ENCODE measurements at regions not wholly inside any gene's neighbourhood (a gene's known extent, or its start where the extent isn't known, plus 50 kb on each side); places are given as distances from the start of the nearest gene placed in this dataset.

- Histone ChIP-seq H3K9ac (ENCODE audit: low read length) (no peak overlapping the region), H3K4me2 (replicated peaks; ENCODE audit: low read depth, low read length, poor library complexity, severe bottlenecking) (no peak overlapping the region), H3K9me3 (ENCODE audit: control extremely low read depth in 1 of 3, control insufficient read depth in 2 of 3, insufficient read depth in 1 of 3, low read length in 2 of 3) (no peaks in the 10 kb centered on the region), H4K20me1 (ENCODE audit: control insufficient read depth, insufficient read depth, low read length, poor library complexity, severe bottlenecking) (no peaks in the 10 kb centered on the region), H3K4me1 (ENCODE audit: control insufficient read depth in 2 of 2, insufficient read depth in 2 of 2, low read length in 2 of 2) (no peaks in the 10 kb centered on the region), H3K27me3 (replicated peaks in 1 of 4; ENCODE audit: control extremely low read depth in 1 of 4, control insufficient read depth in 3 of 4, insufficient read depth in 4 of 4, low read length in 3 of 4) (no peaks in the 10 kb centered on the region), H3K4me3 (ENCODE audit: control extremely low read depth in 1 of 5, extremely low read depth in 1 of 5, insufficient read depth in 1 of 5, low read depth in 2 of 5, low read length in 4 of 5) (no peak overlapping the region), H3K79me2 (ENCODE audit: control insufficient read depth, insufficient read depth, low read length) (no peaks in the 10 kb centered on the region), H3K36me3 (replicated peaks in 1 of 2; ENCODE audit: control extremely low read depth in 1 of 2, control insufficient read depth in 1 of 2, extremely low read depth in 1 of 2, insufficient read depth in 2 of 2, low read length in 1 of 2) (no peaks in the 10 kb centered on the region), H3K27ac (ENCODE audit: low read length in 2 of 2) (no peak overlapping the region), H2AFZ (ENCODE audit: insufficient read depth, low read depth, low read length, poor library complexity, severe bottlenecking) (no peak overlapping the region)
- 92% methylated on average over 1 of the region's 4 CpGs for WGBS (ENCODE audit: insufficient coverage)
- Mint-ChIP-seq H3K27ac (no peak overlapping the region), H3K9me3 (ENCODE audit: insufficient read depth) (no peaks in the 10 kb centered on the region), H3K4me1 (no peaks in the 10 kb centered on the region), H3K4me3 (no peak overlapping the region), H3K27me3 (no peaks in the 10 kb centered on the region)
- POLR2A ChIA-PET: no interaction called here
- ATAC-seq (ENCODE audit: low read depth) (no peak), DNase-seq (no peak)
- intact Hi-C loops (cut with micrococcal nuclease): no loop called here
- CTCF ChIA-PET: no interaction called here
- TF ChIP-seq EZH2 (IDR thresholded peaks at IDR 0.05; ENCODE audit: borderline replicate concordance, insufficient read depth, low read depth, low read length, poor library complexity, severe bottlenecking): no peak
- TF ChIP-seq, protein P1, sequence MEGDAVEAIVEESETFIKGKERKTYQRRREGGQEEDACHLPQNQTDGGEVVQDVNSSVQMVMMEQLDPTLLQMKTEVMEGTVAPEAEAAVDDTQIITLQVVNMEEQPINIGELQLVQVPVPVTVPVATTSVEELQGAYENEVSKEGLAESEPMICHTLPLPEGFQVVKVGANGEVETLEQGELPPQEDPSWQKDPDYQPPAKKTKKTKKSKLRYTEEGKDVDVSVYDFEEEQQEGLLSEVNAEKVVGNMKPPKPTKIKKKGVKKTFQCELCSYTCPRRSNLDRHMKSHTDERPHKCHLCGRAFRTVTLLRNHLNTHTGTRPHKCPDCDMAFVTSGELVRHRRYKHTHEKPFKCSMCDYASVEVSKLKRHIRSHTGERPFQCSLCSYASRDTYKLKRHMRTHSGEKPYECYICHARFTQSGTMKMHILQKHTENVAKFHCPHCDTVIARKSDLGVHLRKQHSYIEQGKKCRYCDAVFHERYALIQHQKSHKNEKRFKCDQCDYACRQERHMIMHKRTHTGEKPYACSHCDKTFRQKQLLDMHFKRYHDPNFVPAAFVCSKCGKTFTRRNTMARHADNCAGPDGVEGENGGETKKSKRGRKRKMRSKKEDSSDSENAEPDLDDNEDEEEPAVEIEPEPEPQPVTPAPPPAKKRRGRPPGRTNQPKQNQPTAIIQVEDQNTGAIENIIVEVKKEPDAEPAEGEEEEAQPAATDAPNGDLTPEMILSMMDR (IDR thresholded peaks at IDR 0.05): no peak
Observed at GRCh38 chr2:215659650-215660049, 223.8 kb upstream of the FN1 start.

DNA sequence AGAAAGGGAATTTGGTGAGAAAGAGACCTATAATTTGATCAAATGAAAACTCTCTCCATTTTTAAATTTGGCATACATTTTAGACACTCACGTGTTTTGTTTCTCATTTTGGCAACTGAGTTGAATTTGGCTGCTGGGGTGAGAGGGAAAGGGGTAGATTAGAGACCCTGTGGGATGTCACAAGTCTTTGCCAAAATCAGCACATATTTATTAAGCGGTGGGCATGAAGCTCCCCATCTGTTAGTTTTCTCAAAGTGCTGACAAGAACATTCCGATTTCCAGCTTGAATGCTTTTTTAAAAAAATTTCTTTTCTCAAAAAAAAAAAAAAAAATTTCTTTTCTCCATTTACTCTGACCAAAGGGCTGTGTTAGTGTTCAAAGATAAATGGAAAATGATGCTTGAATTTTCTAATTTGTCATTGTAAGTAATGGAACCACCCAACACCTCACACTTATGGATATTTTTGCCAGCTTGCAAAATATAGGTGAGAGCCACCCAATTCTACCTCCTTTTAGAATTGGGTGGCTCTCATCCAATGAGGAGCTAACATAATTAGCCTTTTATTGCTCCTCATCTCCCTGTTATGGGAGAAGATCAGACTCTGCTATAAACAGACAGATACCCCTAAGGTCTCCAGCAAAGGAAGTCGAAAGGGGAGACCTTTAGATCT is 222.9 kb upstream of the FN1 start:
- TF ChIP-seq EZH2 (IDR thresholded peaks at IDR 0.05; ENCODE audit: borderline replicate concordance, insufficient read depth, low read depth, low read length, poor library complexity, severe bottlenecking): no peak
- TF ChIP-seq, protein P1 (IDR thresholded peaks at IDR 0.05): no peak
- Histone ChIP-seq H3K4me2 (replicated peaks; ENCODE audit: low read depth, low read length, poor library complexity, severe bottlenecking) (no peak overlapping the region), H3K9me3 (ENCODE audit: control extremely low read depth in 1 of 3, control insufficient read depth in 2 of 3, insufficient read depth in 1 of 3, low read length in 2 of 3) (no peaks in the 10 kb centered on the region), H3K4me1 (ENCODE audit: control insufficient read depth in 2 of 2, insufficient read depth in 2 of 2, low read length in 2 of 2) (no peaks in the 10 kb centered on the region), H3K27ac (ENCODE audit: low read length in 2 of 2) (no peak overlapping the region), H3K79me2 (ENCODE audit: control insufficient read depth, insufficient read depth, low read length) (no peaks in the 10 kb centered on the region), H2AFZ (ENCODE audit: insufficient read depth, low read depth, low read length, poor library complexity, severe bottlenecking) (no peak overlapping the region), H4K20me1 (ENCODE audit: control insufficient read depth, insufficient read depth, low read length, poor library complexity, severe bottlenecking) (no peaks in the 10 kb centered on the region), H3K27me3 (replicated peaks in 1 of 4; ENCODE audit: control extremely low read depth in 1 of 4, control insufficient read depth in 3 of 4, insufficient read depth in 4 of 4, low read length in 3 of 4) (no peaks in the 10 kb centered on the region), H3K9ac (ENCODE audit: low read length) (no peak overlapping the region), H3K36me3 (replicated peaks in 1 of 2; ENCODE audit: control extremely low read depth in 1 of 2, control insufficient read depth in 1 of 2, extremely low read depth in 1 of 2, insufficient read depth in 2 of 2, low read length in 1 of 2) (no peaks in the 10 kb centered on the region), H3K4me3 (ENCODE audit: control extremely low read depth in 1 of 5, extremely low read depth in 1 of 5, insufficient read depth in 1 of 5, low read depth in 2 of 5, low read length in 4 of 5) (no peak overlapping the region)
- ATAC-seq (ENCODE audit: low read depth) (no peak), DNase-seq (no peak)
- Mint-ChIP-seq H3K9me3 (ENCODE audit: insufficient read depth) (no peaks in the 10 kb centered on the region), H3K4me1 (no peaks in the 10 kb centered on the region), H3K27ac (no peak overlapping the region), H3K27me3 (no peaks in the 10 kb centered on the region), H3K4me3 (no peak overlapping the region)
- CTCF ChIA-PET: no interaction called here
- 100% methylated on average over 1 of the region's 4 CpGs for WGBS (ENCODE audit: insufficient coverage)
- intact Hi-C loops (cut with micrococcal nuclease): no loop called here
- POLR2A ChIA-PET: no interaction called here
